GM10266 (cell line): ENCODE measurements at regions not wholly inside any gene's neighbourhood (a gene's known extent, or its start where the extent isn't known, plus 50 kb on each side); places are given as distances from the start of the nearest gene placed in this dataset.

ENCODE experiments used
- DNase-seq: peaks from one replicate; pipeline ENCODE4 v3.0.0; 2012; ENCODE audit errors: extremely low spot score
- CTCF ChIP-seq: IDR thresholded peaks from 2 replicates; pipeline ENCODE4 v1.5.1; 2012; ENCODE audit warnings: mild to moderate bottlenecking, low read depth; ENCODE audit not compliant: control insufficient read depth, insufficient read depth; ENCODE audit errors: missing control alignments

GRCh38 chr6:93749930-93750329 lies 330.6 kb upstream of the EPHA7 start:
- DNase-seq = no peak
- no peak for TF ChIP-seq CTCF

- no peak for TF ChIP-seq CTCF
- DNase-seq = no peak
Measured at GRCh38 chr6:93749191-93749590, 329.8 kb upstream of the EPHA7 start.

- DNase-seq = no peak
- no peak for TF ChIP-seq CTCF
Measured at GRCh38 chr6:93746892-93747291, 327.5 kb upstream of the EPHA7 start.

- no peak for TF ChIP-seq CTCF
- DNase-seq = no peak
Measured at GRCh38 chr6:93745306-93745705, 325.9 kb upstream of the EPHA7 start.

GRCh38 chr6:93735099-93735498 lies 315.7 kb upstream of the EPHA7 start:
- DNase-seq = no peak
- TF ChIP-seq CTCF = no peak

- TF ChIP-seq CTCF = no peak
- DNase-seq = no peak
Measured at GRCh38 chr6:93731306-93731705, 311.9 kb upstream of the EPHA7 start.

- DNase-seq = no peak
- no peak for TF ChIP-seq CTCF
Measured at GRCh38 chr6:93728150-93728549, 308.8 kb upstream of the EPHA7 start.
